Astrocyte (in vitro differentiated cells and primary cell): ENCODE measurements at regions not wholly inside any gene's neighbourhood (a gene's known extent, or its start where the extent isn't known, plus 50 kb on each side); places are given as distances from the start of the nearest gene placed in this dataset.

Experiments used
- EZH2 ChIP-seq: IDR thresholded peaks from 2 replicates; pipeline ENCODE4 v1.6.1; 2012; ENCODE audit warnings: mild to moderate bottlenecking, low read length, inconsistent platforms; ENCODE audit not compliant: insufficient read depth
- TF ChIP-seq, protein P1 (sequence below): IDR thresholded peaks from 2 replicates; pipeline ENCODE4 v1.5.1; 2011; ENCODE audit warnings: low read depth, mild to moderate bottlenecking, inconsistent platforms, low read length, moderate library complexity; ENCODE audit not compliant: insufficient read depth

DNA sequence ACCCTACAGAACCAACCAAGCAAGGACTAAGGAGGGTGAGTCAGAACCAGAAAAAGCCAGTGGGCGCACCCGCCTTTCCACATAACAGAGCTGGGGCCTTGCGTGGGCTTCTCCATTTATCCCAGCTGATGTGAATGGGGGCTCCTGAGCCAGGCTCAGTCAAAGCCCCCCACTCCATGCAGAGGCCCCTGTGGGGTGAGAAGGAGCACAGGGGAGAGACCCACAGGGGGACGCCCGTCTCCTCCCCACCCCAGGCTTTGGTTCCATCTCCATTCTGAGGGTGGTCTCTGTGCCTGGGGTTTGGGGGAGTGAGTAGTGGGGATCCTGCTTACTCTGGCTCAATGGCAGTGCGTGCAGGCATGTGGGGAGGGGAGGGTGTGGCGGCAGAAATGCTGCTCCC lies 210.1 kb upstream of the TNRC6C start:
- TF ChIP-seq EZH2: no peak
- TF ChIP-seq, protein P1, sequence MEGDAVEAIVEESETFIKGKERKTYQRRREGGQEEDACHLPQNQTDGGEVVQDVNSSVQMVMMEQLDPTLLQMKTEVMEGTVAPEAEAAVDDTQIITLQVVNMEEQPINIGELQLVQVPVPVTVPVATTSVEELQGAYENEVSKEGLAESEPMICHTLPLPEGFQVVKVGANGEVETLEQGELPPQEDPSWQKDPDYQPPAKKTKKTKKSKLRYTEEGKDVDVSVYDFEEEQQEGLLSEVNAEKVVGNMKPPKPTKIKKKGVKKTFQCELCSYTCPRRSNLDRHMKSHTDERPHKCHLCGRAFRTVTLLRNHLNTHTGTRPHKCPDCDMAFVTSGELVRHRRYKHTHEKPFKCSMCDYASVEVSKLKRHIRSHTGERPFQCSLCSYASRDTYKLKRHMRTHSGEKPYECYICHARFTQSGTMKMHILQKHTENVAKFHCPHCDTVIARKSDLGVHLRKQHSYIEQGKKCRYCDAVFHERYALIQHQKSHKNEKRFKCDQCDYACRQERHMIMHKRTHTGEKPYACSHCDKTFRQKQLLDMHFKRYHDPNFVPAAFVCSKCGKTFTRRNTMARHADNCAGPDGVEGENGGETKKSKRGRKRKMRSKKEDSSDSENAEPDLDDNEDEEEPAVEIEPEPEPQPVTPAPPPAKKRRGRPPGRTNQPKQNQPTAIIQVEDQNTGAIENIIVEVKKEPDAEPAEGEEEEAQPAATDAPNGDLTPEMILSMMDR: no peak
